Activated T-helper 9 cell treated with anti-CD3 and anti-CD28 coated beads, Interleukin-2, amount 50 U/mL, for 16 hours (primary cell): ENCODE measurements at regions not wholly inside any gene's neighbourhood (a gene's known extent, or its start where the extent isn't known, plus 50 kb on each side); places are given as distances from the start of the nearest gene placed in this dataset.
"Not testable (repeated sequence)": the region's sequence is repeated elsewhere in the genome, so short reads cannot be mapped to it uniquely, and the experiment has no call there.

Experiments used
- DNase-seq: peaks from one replicate; pipeline ENCODE4 v3.0.0-alpha.2; 2020; ENCODE audit warnings: low read depth

GRCh38 chr14:87309557-87309956, 683.4 kb downstream of the GALC start:
- no peak for DNase-seq

GRCh38 chr14:87306409-87307168, 686.4 kb downstream of the GALC start:
- no peak for DNase-seq

- DNase-seq: no peak
These were observed 687.6 kb downstream of the GALC start for GRCh38 chr14:87305345-87305744.

GRCh38 chr14:87304404-87304803, 688.6 kb downstream of the GALC start:
- no peak for DNase-seq

GRCh38 chr14:87286826-87287225, 706.2 kb downstream of the GALC start:
- DNase-seq: no peak

DNA sequence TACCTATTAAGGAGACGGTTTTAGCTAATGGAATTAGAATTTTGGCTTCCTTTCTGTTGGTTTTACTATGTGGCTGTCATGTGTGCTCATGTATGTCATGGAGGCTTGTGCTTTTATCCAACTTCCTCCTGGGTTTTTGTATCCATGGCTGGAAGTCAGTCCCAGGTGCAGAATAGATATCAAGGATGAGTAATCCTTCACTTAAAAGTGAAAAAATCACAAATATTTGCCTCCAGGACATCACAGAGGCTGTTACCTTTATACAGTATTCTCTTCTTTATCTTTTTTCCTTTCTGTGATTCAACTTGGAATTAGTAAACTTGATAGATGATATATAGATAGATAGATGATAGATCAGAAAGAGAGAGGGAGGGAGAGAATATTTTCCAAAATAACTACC, 706.8 kb downstream of the GALC start:
- DNase-seq: no peak

DNA sequence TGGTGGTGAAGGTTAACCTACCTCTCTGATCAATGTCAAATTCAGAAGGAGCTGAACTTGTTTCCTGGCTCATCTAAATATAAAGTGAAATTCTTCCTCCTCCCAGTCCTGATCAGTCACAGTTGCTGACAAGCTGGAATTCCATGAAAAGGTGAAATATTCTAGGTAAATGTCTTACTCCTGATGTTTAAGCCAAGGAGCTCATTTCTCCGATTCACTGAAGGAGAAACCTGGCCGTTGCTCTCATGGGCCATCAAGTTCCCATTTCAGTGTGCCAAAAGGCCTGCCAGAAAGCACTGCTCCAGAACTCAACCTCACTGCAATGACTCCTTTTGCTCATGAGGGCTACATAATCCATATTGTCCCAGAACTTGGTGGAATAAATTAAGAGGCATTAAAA, 707.5 kb downstream of the GALC start:
- DNase-seq: no peak

GRCh38 chr14:87283547-87283946, 709.4 kb downstream of the GALC start:
- no peak for DNase-seq

DNA sequence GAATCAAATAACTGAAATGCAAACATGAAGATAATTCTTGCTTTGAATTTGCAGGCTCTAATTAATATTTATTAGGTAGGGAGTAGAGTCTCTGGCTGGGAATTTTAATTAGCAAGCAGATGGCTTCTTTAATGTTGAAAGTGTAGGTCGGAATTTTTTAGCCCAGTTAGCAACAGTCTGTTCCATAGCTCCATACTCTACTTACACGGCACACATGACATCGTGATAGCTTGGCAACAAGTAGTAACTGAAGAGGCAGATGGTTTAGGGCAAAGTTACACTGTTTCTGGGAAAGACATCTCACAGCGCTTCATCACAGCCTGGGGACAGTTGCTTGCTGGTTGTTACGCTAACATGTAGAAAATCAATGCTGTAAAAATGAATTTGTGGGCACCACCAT, 710.7 kb downstream of the GALC start:
- no peak for DNase-seq

DNA sequence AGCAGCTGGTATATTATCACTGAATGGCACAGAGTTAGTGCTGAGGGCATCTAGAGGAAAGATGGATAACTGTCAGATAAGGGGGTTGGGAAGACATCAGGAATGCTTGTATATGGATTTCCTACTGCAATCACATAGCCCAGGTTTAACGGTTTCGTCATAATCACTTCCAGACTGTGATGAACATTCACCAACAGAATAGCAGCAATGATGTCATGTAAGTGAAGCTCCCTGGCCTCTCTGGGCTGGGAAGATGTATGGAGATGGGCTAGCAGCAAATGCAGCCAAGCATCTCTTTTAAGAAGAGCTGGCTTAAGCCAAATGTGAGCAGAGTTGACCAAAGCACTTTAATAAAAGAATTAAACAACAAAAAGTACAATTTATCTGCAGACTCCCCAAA, 714.6 kb downstream of the GALC start:
- no peak for DNase-seq

GRCh38 chr14:87271331-87271730, 721.7 kb downstream of the GALC start:
- no peak for DNase-seq

DNA sequence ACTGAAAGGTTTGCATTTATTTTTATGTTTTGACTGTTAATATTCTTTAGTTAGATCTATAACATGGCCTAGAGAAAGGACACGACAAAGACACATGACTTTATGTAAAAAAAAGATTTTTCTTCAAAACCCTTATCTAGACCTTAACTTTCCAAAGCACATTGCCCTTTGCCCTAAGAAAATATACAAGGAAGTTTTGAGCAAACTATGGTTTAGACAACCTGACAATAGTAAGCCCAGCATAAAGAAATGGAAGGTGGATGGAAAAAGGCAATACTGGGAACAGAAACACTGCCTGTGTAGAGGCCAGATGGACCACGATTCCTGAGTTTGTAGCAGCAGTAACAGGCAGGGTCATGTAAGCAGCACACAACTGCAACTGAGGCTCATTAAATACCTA, 724.0 kb downstream of the GALC start:
- no peak for DNase-seq

GRCh38 chr14:87264796-87265195, 728.2 kb downstream of the GALC start:
- DNase-seq: no peak

GRCh38 chr14:87264272-87264785, 728.7 kb downstream of the GALC start:
- no peak for DNase-seq

DNA sequence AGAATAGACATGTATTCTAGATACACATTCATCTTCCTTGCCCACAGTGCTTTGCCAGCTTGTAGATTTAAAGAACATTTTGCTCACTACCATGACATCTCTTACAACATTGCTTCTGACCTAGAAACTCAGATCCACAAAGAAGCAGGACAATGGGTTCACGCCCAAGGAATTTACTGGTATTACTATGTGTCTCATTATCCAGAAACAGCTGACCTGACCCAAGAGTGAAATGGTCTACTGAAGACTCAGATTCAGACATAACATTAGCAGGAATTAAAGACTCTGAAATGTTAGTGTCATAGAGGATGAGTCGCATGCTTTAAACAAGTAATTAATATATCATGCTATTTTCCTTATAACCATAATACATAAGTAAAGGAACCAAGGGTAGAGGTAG, 731.4 kb downstream of the GALC start:
- no peak for DNase-seq

DNA sequence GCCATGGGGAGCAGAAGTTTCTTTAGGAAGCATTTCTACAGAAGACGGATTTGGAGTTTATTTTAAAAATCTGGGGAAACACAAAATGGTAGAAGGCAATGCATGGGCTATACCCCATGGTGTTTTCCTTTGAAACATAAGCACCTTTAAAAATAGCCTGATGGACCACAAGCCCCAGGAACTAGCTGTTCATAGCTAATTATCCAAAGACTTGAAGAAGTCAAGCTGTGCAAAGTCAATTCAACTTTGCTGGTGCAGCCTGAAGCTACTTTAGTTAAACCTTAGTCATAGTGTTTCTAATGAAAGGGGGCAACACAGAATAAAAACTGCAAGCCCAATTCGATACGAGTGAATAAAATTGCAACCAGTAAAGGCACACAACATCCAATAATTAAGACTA, 732.5 kb downstream of the GALC start:
- no peak for DNase-seq

- DNase-seq: no peak
These were observed 735.6 kb downstream of the GALC start for GRCh38 chr14:87257421-87257820.

GRCh38 chr14:87255058-87255457, 737.9 kb downstream of the GALC start:
- DNase-seq: no peak

- DNase-seq: no peak
These were observed 738.6 kb downstream of the GALC start for GRCh38 chr14:87254331-87254874.

- DNase-seq: not testable (repeated sequence)
These were observed 739.2 kb downstream of the GALC start for GRCh38 chr14:87253791-87254190.

DNA sequence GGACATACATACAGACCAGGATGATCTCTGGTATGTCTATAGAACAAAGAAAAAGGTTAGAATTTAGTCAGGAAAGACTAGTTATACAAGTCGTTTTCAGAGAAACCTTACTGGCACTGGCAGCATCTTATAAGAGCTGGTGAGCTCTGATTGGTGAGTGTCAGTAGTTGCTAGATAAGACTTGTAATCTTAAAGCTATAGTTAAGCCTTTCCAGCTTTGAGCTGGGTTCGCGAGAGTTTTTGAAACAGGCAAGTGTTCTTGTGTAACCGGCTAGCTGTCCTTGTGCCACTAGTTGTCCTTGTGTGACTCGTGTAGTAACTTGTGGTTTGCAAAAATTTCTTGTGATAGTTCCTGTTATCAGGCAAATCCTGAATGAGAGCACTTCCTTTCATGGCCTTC, 740.9 kb downstream of the GALC start:
- no peak for DNase-seq

GRCh38 chr14:87251011-87251410, 742.0 kb downstream of the GALC start:
- DNase-seq: no peak

- no peak for DNase-seq
These were observed 751.8 kb downstream of the GALC start for GRCh38 chr14:87241018-87241768.
